ENCODE measurements at regions not wholly inside any gene's neighbourhood (a gene's known extent, or its start where the extent isn't known, plus 50 kb on each side); places are given as distances from the start of the nearest gene placed in this dataset.

DNA sequence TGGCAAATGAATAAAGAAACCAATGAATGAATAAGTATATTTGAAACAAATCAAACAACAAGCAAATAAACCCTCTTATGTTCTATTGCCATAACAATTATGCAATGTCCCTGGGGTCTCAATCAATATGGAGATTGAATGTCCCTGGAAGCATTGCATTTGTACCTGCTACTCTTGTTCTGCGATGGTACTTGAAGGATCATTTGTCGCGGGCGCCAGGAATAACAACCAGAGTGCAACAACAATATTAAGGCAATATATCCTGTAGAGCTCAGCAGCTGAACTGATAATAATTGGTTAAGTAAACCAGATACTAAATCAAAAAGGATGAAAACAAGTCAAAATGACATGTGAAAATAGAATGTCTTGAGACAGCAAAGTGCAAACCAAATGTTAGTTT is 1001.9 kb upstream of the NUDT12 start:
- no peak for TF ChIP-seq CTCF (IDR thresholded peaks at IDR 0.05; ENCODE audit: insufficient read depth, low read depth, low read length)
- TF ChIP-seq EZH2 (IDR thresholded peaks at IDR 0.05; ENCODE audit: insufficient read depth, low read length) = no peak

Data from astrocyte (in vitro differentiated cells and primary cell).